Mucosa of stomach (tissue), 1 donor: ENCODE measurements at regions not wholly inside any gene's neighbourhood (a gene's known extent, or its start where the extent isn't known, plus 50 kb on each side); places are given as distances from the start of the nearest gene placed in this dataset.

Experiments
- H3K27me3 ChIP-seq: one replicate; pipeline ENCODE4 v1.7.0; 2013; ENCODE audit warnings: mild to moderate bottlenecking, low read length; ENCODE audit not compliant: control insufficient read depth, insufficient read depth
- H3K36me3 ChIP-seq: one replicate; pipeline ENCODE4 v1.7.0; 2013; ENCODE audit warnings: low read length; ENCODE audit not compliant: control insufficient read depth, insufficient read depth
- H3K4me1 ChIP-seq: one replicate; pipeline ENCODE4 v1.7.0; 2013; ENCODE audit warnings: mild to moderate bottlenecking, low read length; ENCODE audit not compliant: control insufficient read depth, insufficient read depth
- H3K4me3 ChIP-seq: one replicate; pipeline ENCODE4 v1.7.0; 2013; ENCODE audit warnings: low read length
- H3K9ac ChIP-seq: one replicate; pipeline ENCODE4 v1.7.0; 2013; ENCODE audit warnings: mild to moderate bottlenecking, low read length, moderate library complexity
- H3K9me3 ChIP-seq: one replicate; pipeline ENCODE4 v1.7.0; 2013; ENCODE audit warnings: mild to moderate bottlenecking, low read length, moderate library complexity; ENCODE audit not compliant: control insufficient read depth
- donor health status: Pancreatic carcinoma.

- Histone ChIP-seq H3K36me3 (no peaks in the 10 kb centered on the region), H3K27me3 (no peaks in the 10 kb centered on the region), H3K4me3 (no peak overlapping the region), H3K9me3 (no peaks in the 10 kb centered on the region), H3K9ac (no peak overlapping the region), H3K4me1 (peaks cover 6% of the 10 kb centered on the region)
Observed at GRCh38 chr12:11578461-11578993, 70.9 kb upstream of the ETV6 start.

- no peak overlapping the region for H3K4me3 ChIP-seq
- no peaks in the 10 kb centered on the region for H3K27me3 ChIP-seq
- H3K9ac ChIP-seq: no peak overlapping the region
- H3K4me1 ChIP-seq: peaks cover 6% of the 10 kb centered on the region
- H3K36me3 ChIP-seq: no peaks in the 10 kb centered on the region
- no peaks in the 10 kb centered on the region for H3K9me3 ChIP-seq
Observed at GRCh38 chr12:11580125-11580751, 69.2 kb upstream of the ETV6 start.

- peaks cover 6% of the 10 kb centered on the region for H3K4me1 ChIP-seq
- H3K4me3 ChIP-seq: no peak overlapping the region
- H3K27me3 ChIP-seq: no peaks in the 10 kb centered on the region
- H3K36me3 ChIP-seq: no peaks in the 10 kb centered on the region
- H3K9ac ChIP-seq: no peak overlapping the region
- H3K9me3 ChIP-seq: no peaks in the 10 kb centered on the region
Observed at GRCh38 chr12:11581179-11581755, 68.2 kb upstream of the ETV6 start.

GRCh38 chr12:11584221-11584855 lies 65.1 kb upstream of the ETV6 start:
- Histone ChIP-seq H3K27me3 (no peaks in the 10 kb centered on the region), H3K9me3 (no peaks in the 10 kb centered on the region), H3K4me3 (no peak overlapping the region), H3K36me3 (no peaks in the 10 kb centered on the region), H3K9ac (no peak overlapping the region), H3K4me1 (peaks cover 6% of the 10 kb centered on the region)

- no peaks in the 10 kb centered on the region for H3K27me3 ChIP-seq
- no peaks in the 10 kb centered on the region for H3K9me3 ChIP-seq
- H3K4me1 ChIP-seq: no peaks in the 10 kb centered on the region
- H3K36me3 ChIP-seq: no peaks in the 10 kb centered on the region
- no peak overlapping the region for H3K4me3 ChIP-seq
- no peak overlapping the region for H3K9ac ChIP-seq
Observed at GRCh38 chr12:11592484-11592883, 57.0 kb upstream of the ETV6 start.

- H3K36me3 ChIP-seq: no peaks in the 10 kb centered on the region
- no peak overlapping the region for H3K4me3 ChIP-seq
- no peaks in the 10 kb centered on the region for H3K27me3 ChIP-seq
- H3K9me3 ChIP-seq: no peaks in the 10 kb centered on the region
- H3K4me1 ChIP-seq: no peaks in the 10 kb centered on the region
- no peak overlapping the region for H3K9ac ChIP-seq
Observed at GRCh38 chr12:11593013-11593412, 56.5 kb upstream of the ETV6 start.

- no peaks in the 10 kb centered on the region for H3K27me3 ChIP-seq
- H3K4me1 ChIP-seq: no peaks in the 10 kb centered on the region
- H3K9me3 ChIP-seq: no peaks in the 10 kb centered on the region
Observed at GRCh38 chr12:11595080-11595479, 54.4 kb upstream of the ETV6 start.

GRCh38 chr12:11596141-11596540 lies 53.3 kb upstream of the ETV6 start:
- Histone ChIP-seq H3K27me3 (no peaks in the 10 kb centered on the region), H3K4me3 (no peak overlapping the region), H3K36me3 (no peaks in the 10 kb centered on the region), H3K9ac (no peak overlapping the region), H3K9me3 (no peaks in the 10 kb centered on the region), H3K4me1 (no peaks in the 10 kb centered on the region)

More at GRCh38 chr12:11595080-11595479, 54.4 kb upstream of the ETV6 start:
- Histone ChIP-seq H3K4me3 (no peak overlapping the region), H3K36me3 (no peaks in the 10 kb centered on the region), H3K9ac (no peak overlapping the region)

GRCh38 chr12:11598900-11599299 lies 50.6 kb upstream of the ETV6 start:
- no peaks in the 10 kb centered on the region for H3K36me3 ChIP-seq
- no peak overlapping the region for H3K4me3 ChIP-seq

More at GRCh38 chr12:11598900-11599299, 50.6 kb upstream of the ETV6 start:
- H3K27me3 ChIP-seq: no peaks in the 10 kb centered on the region
- H3K9me3 ChIP-seq: no peaks in the 10 kb centered on the region
- no peaks in the 10 kb centered on the region for H3K4me1 ChIP-seq
- no peak overlapping the region for H3K9ac ChIP-seq
